ENCODE measurements at regions not wholly inside any gene's neighbourhood (a gene's known extent, or its start where the extent isn't known, plus 50 kb on each side); places are given as distances from the start of the nearest gene placed in this dataset.
A peak's percentile ranks its signal among the peaks of the same experiment; 100 is the strongest.

- TF ChIP-seq CTCF (IDR thresholded peaks at IDR 0.05) (no peak), POLR2A (IDR thresholded peaks at IDR 0.05) (no peak), POLR2AphosphoS5 (IDR thresholded peaks at IDR 0.05; ENCODE audit: insufficient read depth in 1 of 2, low read depth in 1 of 2) (peak in 1 of 2 donors; percentile 23)
These were observed 559.8 kb downstream of the LMO4 start for GRCh38 chr1:87888446-87888845.
